GM19452 (cell line): ENCODE measurements at regions not wholly inside any gene's neighbourhood (a gene's known extent, or its start where the extent isn't known, plus 50 kb on each side); places are given as distances from the start of the nearest gene placed in this dataset.

ENCODE experiments used
- ATAC-seq: cut with Tn5 transposase; IDR thresholded peaks from one replicate; pipeline ENCODE4 v1.9.1; 2021; ENCODE audit not compliant: unreplicated experiment

- ATAC-seq = no peak
These were observed 150.2 kb upstream of the CBLB start for GRCh38 chr3:106018929-106019550.

- no peak for ATAC-seq
These were observed 154.1 kb upstream of the CBLB start for GRCh38 chr3:106022913-106023312.

GRCh38 chr3:106025151-106025722, 156.4 kb upstream of the CBLB start:
- ATAC-seq = no peak

DNA sequence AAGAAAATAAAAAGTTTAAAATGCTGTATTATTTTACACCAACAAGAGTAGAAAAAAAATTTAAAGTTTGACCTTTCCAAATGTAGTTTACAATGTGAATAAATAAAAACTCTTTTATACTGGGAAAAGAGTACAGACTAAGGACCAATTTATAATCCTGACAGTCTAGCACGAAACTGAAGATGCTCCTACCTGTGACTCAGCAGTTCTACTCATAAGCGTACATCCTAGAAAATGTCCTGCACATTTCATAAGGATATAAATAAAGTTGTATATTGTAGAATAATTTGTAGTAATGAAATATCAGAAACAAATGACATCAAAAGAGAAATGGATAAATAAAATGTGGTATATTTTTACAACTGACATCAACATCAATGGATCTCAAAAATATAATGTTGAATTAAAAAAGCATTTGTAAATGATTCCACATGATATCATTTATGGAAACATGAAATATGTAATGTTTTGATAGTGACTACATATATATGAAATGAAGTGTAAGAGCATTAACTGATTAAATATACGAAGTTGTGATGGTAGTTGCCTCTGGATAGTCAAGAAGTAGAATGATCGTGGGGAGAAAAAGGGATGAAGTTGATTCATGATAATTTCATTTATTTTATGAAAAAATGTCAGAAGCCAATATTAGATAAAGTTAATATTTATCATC, 161.3 kb upstream of the CBLB start:
- ATAC-seq = no peak

DNA sequence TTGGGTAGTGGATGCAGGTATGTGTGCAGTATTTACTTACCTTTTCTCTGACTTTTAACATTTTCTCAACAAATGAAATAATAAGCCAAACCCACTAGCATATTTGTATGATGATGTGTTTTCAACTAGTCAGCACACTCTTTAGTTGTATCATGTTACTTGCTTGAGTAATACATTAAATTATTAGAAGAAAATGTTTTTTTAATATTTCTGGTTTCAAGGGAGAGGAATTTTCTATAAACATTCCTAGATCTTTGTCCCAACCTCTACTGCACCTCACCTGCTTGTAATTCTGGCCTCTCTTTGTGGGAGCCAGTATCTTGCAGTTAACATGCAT, 161.8 kb upstream of the CBLB start:
- ATAC-seq = no peak

GRCh38 chr3:106032479-106032878, 163.7 kb upstream of the CBLB start:
- ATAC-seq = no peak

DNA sequence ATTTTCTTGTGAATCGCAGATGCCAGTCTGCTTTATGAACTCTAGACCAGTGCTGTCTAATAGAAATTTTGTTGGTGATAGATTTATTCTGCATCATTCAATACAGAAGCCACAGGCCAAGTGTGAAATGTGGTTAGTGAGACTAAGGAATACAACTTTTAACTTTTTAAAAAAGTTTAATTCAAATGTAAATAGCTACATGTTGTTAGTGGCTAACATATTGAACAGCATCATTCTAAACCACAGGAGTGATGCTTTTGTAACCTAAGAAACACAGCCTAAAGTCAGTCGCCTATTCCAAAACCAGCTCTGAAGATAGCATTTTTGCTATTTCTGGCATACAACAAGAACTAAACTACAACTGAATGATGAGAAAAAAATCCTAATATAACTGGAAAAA, 164.8 kb upstream of the CBLB start:
- no peak for ATAC-seq

GRCh38 chr3:106034313-106034712, 165.5 kb upstream of the CBLB start:
- ATAC-seq = no peak

- no peak for ATAC-seq
These were observed 166.8 kb upstream of the CBLB start for GRCh38 chr3:106035619-106036018.

- ATAC-seq = no peak
These were observed 167.9 kb upstream of the CBLB start for GRCh38 chr3:106036696-106037095.

DNA sequence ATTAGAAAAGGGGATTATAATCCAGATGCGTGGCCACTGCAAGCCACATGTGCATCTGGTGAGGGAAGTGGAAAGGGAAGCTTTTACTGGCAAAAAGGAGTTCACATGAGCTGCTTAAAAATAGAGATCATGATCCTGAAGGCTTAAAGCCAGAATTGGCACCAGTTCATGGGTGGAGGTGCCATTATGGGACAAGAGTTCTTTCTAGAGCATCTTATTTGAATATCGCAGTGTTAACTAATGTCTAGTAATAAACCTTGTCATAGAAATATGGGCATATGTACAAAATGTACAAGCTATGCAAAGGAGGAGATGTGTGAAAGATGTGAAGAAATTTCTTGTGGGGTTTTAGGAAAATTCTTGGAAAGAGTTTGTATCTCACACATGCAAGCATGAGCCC, 178.4 kb upstream of the CBLB start:
- no peak for ATAC-seq

- ATAC-seq = no peak
These were observed 180.2 kb upstream of the CBLB start for GRCh38 chr3:106048946-106049481.

DNA sequence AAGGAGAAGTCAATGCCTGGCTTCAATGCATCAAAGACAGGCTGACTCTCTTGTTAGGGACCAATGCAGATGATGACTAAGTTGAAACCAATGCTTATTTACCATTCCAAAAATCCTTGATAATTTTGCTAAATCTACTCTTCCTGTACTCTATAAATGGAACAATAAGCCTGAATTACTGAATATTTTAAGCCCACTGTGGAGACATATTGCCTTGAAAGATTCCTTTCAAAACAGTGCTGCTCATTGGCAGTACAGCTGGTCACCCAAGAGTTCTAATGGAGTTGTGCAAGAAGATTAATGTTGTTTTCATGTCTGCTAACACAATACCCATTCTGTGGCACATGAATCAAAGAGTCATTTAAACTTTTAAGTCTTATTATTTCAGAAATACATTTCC, 181.0 kb upstream of the CBLB start:
- ATAC-seq = no peak

DNA sequence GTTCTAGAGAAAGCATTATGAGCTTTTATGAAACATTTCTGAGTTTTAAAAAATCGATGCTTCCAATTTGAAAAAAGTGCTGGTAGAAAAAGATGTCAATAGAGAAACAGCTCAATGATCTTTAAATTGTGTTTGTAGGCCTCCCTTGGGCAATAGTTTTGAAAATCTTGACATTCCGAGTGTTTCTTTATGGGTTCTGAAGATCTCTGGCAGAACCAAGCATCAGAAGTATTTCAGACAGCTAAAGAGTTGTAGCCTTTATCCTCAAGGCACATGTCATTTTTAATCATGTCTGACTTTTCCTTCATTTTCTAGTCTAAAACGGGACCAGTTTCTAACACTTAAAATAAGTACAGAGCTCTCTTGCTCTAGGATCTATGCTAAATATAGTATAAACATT, 188.1 kb upstream of the CBLB start:
- ATAC-seq = no peak

GRCh38 chr3:106058475-106058874, 189.7 kb upstream of the CBLB start:
- ATAC-seq = no peak

- no peak for ATAC-seq
These were observed 191.2 kb upstream of the CBLB start for GRCh38 chr3:106059953-106060517.

DNA sequence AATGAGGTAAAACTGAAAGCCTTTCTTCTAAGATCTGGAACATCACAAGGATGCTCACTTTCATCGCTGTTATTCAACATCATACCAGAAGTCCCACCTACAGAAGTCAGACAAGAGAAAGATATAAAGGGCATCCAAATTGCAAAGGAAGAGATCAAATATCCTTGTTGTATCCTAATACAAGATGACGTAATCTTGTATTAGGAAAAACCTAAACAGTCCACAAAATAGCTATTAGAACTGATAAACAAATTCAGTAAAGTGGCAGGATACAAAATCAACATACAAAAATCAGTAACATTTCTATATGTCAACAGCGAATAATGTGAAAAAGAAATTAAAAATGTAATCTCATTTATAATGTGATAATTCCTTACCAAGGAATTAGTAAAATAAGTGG, 195.1 kb upstream of the CBLB start:
- ATAC-seq = no peak

DNA sequence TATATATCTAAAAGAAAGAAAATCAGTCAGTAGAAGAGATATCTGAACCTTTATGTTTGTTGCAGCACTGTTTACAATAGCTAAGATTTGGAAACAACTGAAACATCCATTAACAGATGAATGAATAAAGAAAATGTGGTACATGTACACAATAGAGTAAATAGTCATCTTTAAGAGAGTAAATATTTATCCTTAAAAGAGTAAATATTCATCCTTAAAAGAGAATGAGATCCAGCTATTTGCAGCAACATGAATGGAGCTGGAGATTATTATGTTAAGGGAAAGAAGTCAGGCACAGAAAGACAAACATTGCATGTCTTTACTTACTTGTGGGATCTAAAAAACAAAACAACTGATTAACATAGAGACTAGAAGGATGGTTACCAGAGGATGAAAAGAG, 197.0 kb upstream of the CBLB start:
- no peak for ATAC-seq

DNA sequence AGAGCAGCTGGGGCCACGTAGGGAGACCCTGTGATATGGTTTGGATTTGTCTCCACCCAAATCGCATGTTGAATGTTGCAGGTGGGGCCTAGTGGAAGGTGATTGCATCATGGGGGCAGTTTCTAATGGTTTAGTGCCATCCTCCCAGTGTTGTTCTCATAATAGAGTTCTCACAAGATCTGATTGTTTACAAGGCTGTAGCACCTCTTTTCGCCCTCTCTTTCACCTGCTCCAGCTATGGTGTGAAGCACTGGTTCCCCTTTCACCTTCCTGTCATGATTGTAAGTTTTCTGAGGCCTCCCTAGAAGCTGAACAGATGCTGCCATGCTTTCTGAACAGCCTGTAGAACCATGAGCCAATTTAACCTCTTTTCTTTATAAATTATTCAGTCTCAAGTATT, 198.9 kb upstream of the CBLB start:
- peak; percentile 70 for ATAC-seq

- ATAC-seq = no peak
These were observed 199.6 kb upstream of the CBLB start for GRCh38 chr3:106068381-106068780.

DNA sequence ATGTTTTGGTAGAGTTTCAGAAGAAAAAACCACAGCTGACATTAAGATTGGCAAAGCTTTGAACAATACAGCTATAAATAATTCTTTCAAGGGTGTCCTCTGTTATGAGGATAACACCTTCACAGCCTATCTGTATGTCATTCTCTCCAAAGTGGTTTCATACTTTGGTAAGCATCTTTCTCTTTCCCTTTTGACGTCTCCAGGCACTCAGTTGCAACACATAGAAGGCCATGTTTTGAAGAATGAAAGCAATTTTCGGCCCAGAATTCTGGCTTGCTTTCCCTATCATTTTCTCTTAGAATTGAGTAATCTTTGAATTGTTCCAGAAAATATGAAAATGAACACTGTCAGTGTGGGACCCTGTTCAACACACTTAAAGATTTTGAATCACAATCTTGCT, 200.0 kb upstream of the CBLB start:
- ATAC-seq = peak; percentile 91

- no peak for ATAC-seq
These were observed 201.4 kb upstream of the CBLB start for GRCh38 chr3:106070187-106070586.
